Right cardiac atrium (tissue), 5 donors: ENCODE measurements at regions not wholly inside any gene's neighbourhood (a gene's known extent, or its start where the extent isn't known, plus 50 kb on each side); places are given as distances from the start of the nearest gene placed in this dataset.

Experiments
- ATAC-seq, 2 donors: fragments of 200-7000 bp; cut with Tn5 transposase; one replicate each; pipeline versions ENCODE4 v1.8.0 to v1.9.1; 2020; ENCODE audit warnings: moderate library complexity in 2 of 2, mild to moderate bottlenecking in 1 of 2
- DNase-seq, 3 donors: peaks; one replicate each; pipeline ENCODE4 v3.0.0-alpha.2; 2020
- H3K27ac ChIP-seq: one replicate; pipeline ENCODE4 v1.5.1; 2013; ENCODE audit warnings: mild to moderate bottlenecking, low read length, control low read depth, moderate library complexity
- H3K27me3 ChIP-seq: one replicate; pipeline ENCODE4 v1.6.1; 2013; ENCODE audit not compliant: control insufficient read depth, insufficient read depth
- H3K4me1 ChIP-seq: one replicate; pipeline ENCODE4 v1.6.1; 2013; ENCODE audit warnings: low read length; ENCODE audit not compliant: control insufficient read depth, insufficient read depth
- H3K4me3 ChIP-seq: one replicate; pipeline ENCODE4 v1.5.1; 2013; ENCODE audit warnings: low read length, control low read depth
- H3K9me3 ChIP-seq: one replicate; pipeline ENCODE4 v1.6.1; 2013; ENCODE audit warnings: low read length; ENCODE audit not compliant: control insufficient read depth
- WGBS: extraction: QIAGEN DNeasy Blood & Tissue Kit; methylation state at CpG from one replicate; pipeline ENCODE4 v1.1.7; 2013; 5-methylcytosine and 5-hydroxymethylcytosine counted together
- intact Hi-C, 4 donors: fragments of 100-400 bp; cut with DNase I; formaldehyde crosslinking; loops; one replicate each; pipeline versions ENCODE4 v1.11.0 to v1.14.0; 2022 to 2023
- donor health status: healthy with polysubstance abuse.
- donor health status: DM: no; HTN: yes; CAD: no.
- donor health status: DM: no; HTN: no; CAD: no.
- donor health status: DM: no; HTN: yes; CAD: no; lungs with severe emphysema.
- donor health status: DM: yes; HTN: yes; CAD: no.

DNA sequence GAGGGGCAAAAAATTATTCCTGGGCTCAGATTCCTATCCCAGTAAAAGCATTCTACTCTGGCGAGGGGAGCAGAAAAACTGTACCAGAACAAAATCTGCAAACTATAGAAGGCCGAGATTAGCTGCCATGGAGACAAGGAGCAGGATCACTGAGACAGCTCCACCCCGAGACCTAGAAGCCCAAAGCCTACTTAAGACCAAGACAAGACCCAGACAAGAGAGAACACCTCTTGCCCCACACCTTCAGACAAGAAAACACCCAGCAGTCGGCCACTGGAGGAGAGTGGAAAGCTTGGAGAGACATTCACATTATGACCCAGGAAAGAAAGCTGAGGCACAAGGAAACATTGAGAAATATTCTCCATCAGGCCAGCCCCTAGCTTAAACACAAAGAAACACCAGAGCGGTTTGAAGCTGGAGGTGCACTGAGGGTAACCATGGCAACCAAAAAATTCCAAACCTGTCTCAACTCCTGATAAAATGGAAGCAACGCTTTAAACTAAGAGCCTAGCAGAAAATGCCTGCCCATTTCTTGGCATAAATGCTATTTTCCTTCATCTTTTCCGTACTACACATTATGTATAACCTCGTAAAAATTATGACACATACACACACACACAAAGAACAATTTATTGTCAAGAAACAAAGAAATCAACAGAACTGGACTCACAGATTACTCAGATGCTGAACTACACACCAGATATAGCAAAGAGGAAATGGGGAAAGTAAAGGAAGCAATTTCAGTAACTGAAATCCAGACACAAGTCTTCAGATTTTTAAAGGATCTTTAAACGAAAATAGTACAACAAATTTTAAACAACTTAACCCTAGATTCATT, 53.8 kb upstream of the FTMT start:
- Histone ChIP-seq H3K27me3 (no peaks in the 10 kb centered on the region), H3K4me3 (no peak overlapping the region), H3K4me1 (no peaks in the 10 kb centered on the region), H3K9me3 (no peaks in the 10 kb centered on the region), H3K27ac (no peak overlapping the region)
- 58% methylated on average over 9 of the region's 9 CpGs for WGBS
- intact Hi-C loops = no loop called here
- DNase-seq (no peak), ATAC-seq (no peak)
